Left ventricle myocardium inferior (tissue), 1 donor: ENCODE measurements at regions not wholly inside any gene's neighbourhood (a gene's known extent, or its start where the extent isn't known, plus 50 kb on each side); places are given as distances from the start of the nearest gene placed in this dataset.

Experiments
- DNase-seq: peaks from one replicate; pipeline ENCODE4 v3.0.0-alpha.2; 2020
- H3K27ac ChIP-seq: fragments of 200-600 bp; replicated peaks from 2 replicates; pipeline ENCODE4 v1.8.0; 2021
- H3K27me3 ChIP-seq: fragments of 200-600 bp; 2 replicates; pipeline ENCODE4 v1.8.0; 2021; ENCODE audit warnings: low read depth
- H3K36me3 ChIP-seq: fragments of 200-600 bp; 2 replicates; pipeline ENCODE4 v1.8.0; 2021
- H3K4me1 ChIP-seq: fragments of 200-600 bp; 2 replicates; pipeline ENCODE4 v1.8.0; 2021
- H3K4me3 ChIP-seq: fragments of 200-600 bp; 2 replicates; pipeline ENCODE4 v1.8.0; 2021; ENCODE audit warnings: mild to moderate bottlenecking, moderate library complexity
- H3K9me3 ChIP-seq: fragments of 200-600 bp; replicated peaks from 2 replicates; pipeline ENCODE4 v1.8.0; 2021
- CTCF ChIP-seq: fragments of 200-600 bp; IDR thresholded peaks from 2 replicates; pipeline ENCODE4 v1.8.0; 2021; ENCODE audit warnings: antibody characterized with exemption, mild to moderate bottlenecking, borderline replicate concordance
- intact Hi-C: fragments of 100-400 bp; cut with micrococcal nuclease; formaldehyde crosslinking; loops from one replicate; pipeline ENCODE4 v1.11.0; 2022
- donor health status: DM: no; HTN: yes; CAD: no; lungs with severe emphysema.

GRCh38 chr6:156053626-156054025, 598.0 kb upstream of the NOX3 start:
- no peak overlapping the region for H3K4me3 ChIP-seq
- TF ChIP-seq CTCF = no peak
- no peaks in the 10 kb centered on the region for H3K27me3 ChIP-seq
- peaks cover 11% of the 10 kb centered on the region for H3K9me3 ChIP-seq
- H3K4me1 ChIP-seq = no peaks in the 10 kb centered on the region
- no peak overlapping the region for H3K27ac ChIP-seq
- no peak for DNase-seq
- intact Hi-C loops = no loop called here
- no peaks in the 10 kb centered on the region for H3K36me3 ChIP-seq

DNA sequence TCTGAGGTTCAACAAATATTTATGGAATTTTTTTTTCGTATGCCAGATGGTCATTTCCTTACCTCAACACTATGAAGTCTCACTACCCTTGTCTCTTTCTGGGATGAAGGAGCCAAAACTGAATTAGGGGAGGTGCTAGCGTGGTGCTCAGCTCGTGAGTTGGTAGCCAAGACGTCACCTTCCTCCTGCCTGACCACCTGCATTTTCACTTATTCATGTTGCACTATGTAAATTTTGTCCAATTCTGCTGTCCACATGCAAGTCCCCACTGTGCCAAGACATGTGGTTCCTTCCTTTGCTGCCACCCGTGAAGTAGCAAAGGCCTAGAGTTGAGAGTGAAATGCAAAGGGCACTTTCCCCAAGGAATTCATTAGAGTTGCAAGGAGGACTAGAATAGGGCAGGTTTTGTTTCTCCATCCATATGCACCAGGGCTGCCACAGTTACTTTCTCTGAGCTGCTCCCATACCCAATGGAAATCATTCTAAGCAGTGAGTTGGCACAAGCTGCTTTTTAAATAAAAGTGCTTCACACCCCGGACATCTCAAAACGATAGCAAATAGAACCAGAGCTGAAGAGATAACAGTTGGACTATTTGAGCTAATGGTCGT, 591.3 kb upstream of the NOX3 start:
- Histone ChIP-seq H3K27me3 (no peaks in the 10 kb centered on the region), H3K4me1 (peaks cover 14% of the 10 kb centered on the region), H3K36me3 (no peaks in the 10 kb centered on the region), H3K4me3 (no peak overlapping the region), H3K9me3 (no peaks in the 10 kb centered on the region), H3K27ac (no peak overlapping the region)
- no peak for DNase-seq
- intact Hi-C loops = no loop called here
- no peak for TF ChIP-seq CTCF

GRCh38 chr6:156046268-156046665, 590.6 kb upstream of the NOX3 start:
- H3K4me1 ChIP-seq = peaks cover 14% of the 10 kb centered on the region
- no peaks in the 10 kb centered on the region for H3K36me3 ChIP-seq
- peak overlapping the region; percentile 33 for H3K27ac ChIP-seq
- no peaks in the 10 kb centered on the region for H3K9me3 ChIP-seq
- intact Hi-C loops = no loop called here
- no peak for DNase-seq
- no peaks in the 10 kb centered on the region for H3K27me3 ChIP-seq
- TF ChIP-seq CTCF = no peak
- H3K4me3 ChIP-seq = no peak overlapping the region

- no peaks in the 10 kb centered on the region for H3K9me3 ChIP-seq
- peaks cover 14% of the 10 kb centered on the region for H3K4me1 ChIP-seq
- no peak overlapping the region for H3K4me3 ChIP-seq
- H3K27me3 ChIP-seq = no peaks in the 10 kb centered on the region
- DNase-seq = no peak
- intact Hi-C loops = no loop called here
- H3K36me3 ChIP-seq = no peaks in the 10 kb centered on the region
- TF ChIP-seq CTCF = no peak
- peak overlapping the region; percentile 33 for H3K27ac ChIP-seq
Measured at GRCh38 chr6:156045401-156046267, 590.0 kb upstream of the NOX3 start.

- Histone ChIP-seq H3K4me3 (no peak overlapping the region), H3K9me3 (peaks cover 15% of the 10 kb centered on the region), H3K27me3 (no peaks in the 10 kb centered on the region), H3K36me3 (no peaks in the 10 kb centered on the region), H3K27ac (no peak overlapping the region), H3K4me1 (no peaks in the 10 kb centered on the region)
- TF ChIP-seq CTCF = no peak
- no peak for DNase-seq
- intact Hi-C loops = no loop called here
Measured at GRCh38 chr6:156033598-156033997, 578.0 kb upstream of the NOX3 start.
